HEK293 (cell line): ENCODE measurements at regions not wholly inside any gene's neighbourhood (a gene's known extent, or its start where the extent isn't known, plus 50 kb on each side); places are given as distances from the start of the nearest gene placed in this dataset.

Experiments used
- CTCF ChIA-PET: fragments of 350-600 bp; formaldehyde crosslinking; extraction: SDS; loops from one replicate; lab custom pipeline; 2021; ENCODE audit warnings: antibody characterized with exemption; lab: Yijun Ruan, JAX
- POLR2A ChIA-PET: fragments of 300-600 bp; formaldehyde crosslinking; extraction: SDS; loops from one replicate; lab custom pipeline; 2020; ENCODE audit warnings: antibody characterized with exemption, inconsistent platforms; lab: Yijun Ruan, JAX
- H3K27ac ChIP-seq: fragments of 200-500 bp; sonication (Bioruptor generic); 2 replicates; pipeline ENCODE4 v1.5.1; 2014; ENCODE audit warnings: low read depth, low read length, control low read depth, inconsistent platforms; ENCODE audit errors: extremely low read depth
- H3K36me3 ChIP-seq, 2 experiments: fragments of 200-500 bp in 1 of 2; sonication (Bioruptor generic) in 1 of 2; 1 replicate in 1 of 2; 2 replicates in 1 of 2; pipeline ENCODE4 v1.5.1; 2014 to 2017; ENCODE audit warnings: inconsistent platforms in 2 of 2, low read length in 2 of 2; ENCODE audit not compliant: control insufficient read depth in 2 of 2, insufficient read depth in 1 of 2
- H3K4me1 ChIP-seq: fragments of 200-500 bp; sonication (Bioruptor generic); 2 replicates; pipeline ENCODE4 v1.5.1; 2014; ENCODE audit warnings: mild to moderate bottlenecking, low read length, inconsistent platforms; ENCODE audit not compliant: control insufficient read depth, insufficient read depth
- H3K4me3 ChIP-seq: 2 replicates; pipeline ENCODE4 v1.5.1; 2011; ENCODE audit warnings: low read depth, mild to moderate bottlenecking, control low read depth, low read length, moderate library complexity
- H3K9me3 ChIP-seq: fragments of 200-500 bp; sonication (Bioruptor generic); 2 replicates; pipeline ENCODE4 v1.5.1; 2014; ENCODE audit warnings: low read depth, low read length, inconsistent platforms; ENCODE audit not compliant: control insufficient read depth, insufficient read depth
- GLIS2 ChIP-seq: fragments of 450-650 bp; formaldehyde crosslinking; IDR thresholded peaks from 2 replicates; pipeline ENCODE4 v1.5.1; 2016; ENCODE audit warnings: missing biosample characterization, missing genetic modification characterization
- HOXD13 ChIP-seq: sonication (generic); formaldehyde crosslinking; IDR thresholded peaks from 2 replicates; pipeline ENCODE4 v1.8.0; 2022; ENCODE audit warnings: missing genetic modification reagents, borderline replicate concordance
- KLF8 ChIP-seq: fragments of 450-650 bp; formaldehyde crosslinking; IDR thresholded peaks from 2 replicates; pipeline ENCODE4 v1.5.1; 2016; ENCODE audit warnings: missing biosample characterization, missing genetic modification characterization
- REPIN1 ChIP-seq: fragments of 450-650 bp; formaldehyde crosslinking; IDR thresholded peaks from 2 replicates; pipeline ENCODE4 v1.5.1; 2017; ENCODE audit warnings: missing biosample characterization, missing genetic modification characterization, low read depth
- SP2 ChIP-seq: fragments of 450-650 bp; formaldehyde crosslinking; IDR thresholded peaks from 2 replicates; pipeline ENCODE4 v1.5.1; 2016; ENCODE audit warnings: missing biosample characterization, missing genetic modification characterization
- ZBTB10 ChIP-seq: fragments of 450-650 bp; formaldehyde crosslinking; IDR thresholded peaks from 2 replicates; pipeline ENCODE4 v1.5.1; 2016; ENCODE audit warnings: missing biosample characterization, missing genetic modification characterization
- ZBTB17 ChIP-seq: fragments of 450-650 bp; formaldehyde crosslinking; IDR thresholded peaks from 2 replicates; pipeline ENCODE4 v1.5.1; 2016; ENCODE audit warnings: missing biosample characterization, missing genetic modification characterization
- ZBTB26 ChIP-seq: fragments of 450-650 bp; formaldehyde crosslinking; optimal IDR thresholded peaks from 2 replicates; pipeline ENCODE3; 2016; ENCODE audit warnings: missing biosample characterization, mild to moderate bottlenecking, missing genetic modification characterization
- ZNF112 ChIP-seq: fragments of 450-650 bp; formaldehyde crosslinking; IDR thresholded peaks from 2 replicates; pipeline ENCODE4 v1.5.0; 2017; ENCODE audit warnings: missing biosample characterization, missing genetic modification characterization
- ZNF157 ChIP-seq: fragments of 450-650 bp; formaldehyde crosslinking; IDR thresholded peaks from 2 replicates; pipeline ENCODE4 v1.5.1; 2016; ENCODE audit warnings: missing biosample characterization, missing genetic modification characterization
- ZNF16 ChIP-seq: fragments of 450-650 bp; formaldehyde crosslinking; IDR thresholded peaks from 2 replicates; pipeline ENCODE4 v1.5.1; 2016; ENCODE audit warnings: low read depth, missing biosample characterization, missing genetic modification characterization
- ZNF223 ChIP-seq: fragments of 450-650 bp; formaldehyde crosslinking; IDR thresholded peaks from 2 replicates; pipeline ENCODE4 v1.5.1; 2016; ENCODE audit warnings: missing biosample characterization, missing genetic modification characterization
- ZNF311 ChIP-seq: fragments of 450-650 bp; formaldehyde crosslinking; IDR thresholded peaks from 2 replicates; pipeline ENCODE4 v1.5.1; 2017; ENCODE audit warnings: missing biosample characterization, missing genetic modification characterization, borderline replicate concordance
- ZNF341 ChIP-seq: fragments of 450-650 bp; formaldehyde crosslinking; IDR thresholded peaks from 2 replicates; pipeline ENCODE4; 2016; ENCODE audit warnings: low read depth, missing biosample characterization, missing genetic modification characterization
- ZNF404 ChIP-seq: fragments of 450-650 bp; formaldehyde crosslinking; IDR thresholded peaks from 2 replicates; pipeline ENCODE4 v1.5.1; 2017; ENCODE audit warnings: missing biosample characterization, missing genetic modification characterization
- ZNF426 ChIP-seq: fragments of 450-650 bp; formaldehyde crosslinking; IDR thresholded peaks from 2 replicates; pipeline ENCODE4 v1.5.1; 2017; ENCODE audit warnings: missing biosample characterization, missing genetic modification characterization, mild to moderate bottlenecking, inconsistent platforms, moderate library complexity
- ZNF510 ChIP-seq: fragments of 450-650 bp; formaldehyde crosslinking; IDR thresholded peaks from 2 replicates; pipeline ENCODE4 v1.5.1; 2018; ENCODE audit warnings: mild to moderate bottlenecking, missing genetic modification characterization, missing biosample characterization; ENCODE audit not compliant: insufficient replicate concordance
- ZNF530 ChIP-seq: fragments of 450-650 bp; formaldehyde crosslinking; IDR thresholded peaks from 2 replicates; pipeline ENCODE4 v1.5.1; 2016; ENCODE audit warnings: low read depth, missing biosample characterization, missing genetic modification characterization
- ZNF585B ChIP-seq: fragments of 450-650 bp; formaldehyde crosslinking; IDR thresholded peaks from 2 replicates; pipeline ENCODE4 v1.5.1; 2016; ENCODE audit warnings: missing biosample characterization, missing genetic modification characterization
- ZNF660 ChIP-seq: fragments of 450-650 bp; IDR thresholded peaks from 2 replicates; pipeline ENCODE4 v1.5.1; 2018; ENCODE audit warnings: missing biosample characterization, mild to moderate bottlenecking, missing genetic modification characterization
- ZNF776 ChIP-seq: fragments of 450-650 bp; formaldehyde crosslinking; IDR thresholded peaks from 2 replicates; pipeline ENCODE4 v1.5.0; 2017; ENCODE audit warnings: missing biosample characterization, missing genetic modification characterization, borderline replicate concordance
- ZXDB ChIP-seq: fragments of 450-650 bp; formaldehyde crosslinking; IDR thresholded peaks from 2 replicates; pipeline ENCODE4 v1.5.1; 2016; ENCODE audit warnings: missing biosample characterization, missing genetic modification characterization

GRCh38 chr12:9347328-9348127 is 139.3 kb upstream of the PZP start:
- no peaks in the 10 kb centered on the region for H3K4me1 ChIP-seq
- ChIA-PET POLR2A (no interaction called here), CTCF (no interaction called here)
- no peak for TF ChIP-seq ZNF585B
- TF ChIP-seq ZNF776 (tag by site-specific recombination): no peak
- TF ChIP-seq REPIN1 (tag by site-specific recombination): no peak
- TF ChIP-seq ZNF426 (tag by site-specific recombination): no peak
- no peak for TF ChIP-seq HOXD13 (CRISPR knock-in tag)
- TF ChIP-seq ZXDB (tag by site-specific recombination): no peak
- TF ChIP-seq ZNF404 (tag by site-specific recombination): no peak
- H3K4me3 ChIP-seq: no peak overlapping the region
- H3K27ac ChIP-seq: no peak overlapping the region
- no peaks in the 10 kb centered on the region for H3K9me3 ChIP-seq
- H3K36me3 ChIP-seq: no peaks in the 10 kb centered on the region

- Histone ChIP-seq H3K4me3 (no peak overlapping the region), H3K36me3 (no peaks in the 10 kb centered on the region), H3K4me1 (no peaks in the 10 kb centered on the region), H3K27ac (no peak overlapping the region), H3K9me3 (no peaks in the 10 kb centered on the region)
- no peak for TF ChIP-seq ZBTB17 (tag by site-specific recombination)
- ChIA-PET CTCF (no interaction called here), POLR2A (no interaction called here)
These were observed 138.7 kb upstream of the PZP start for GRCh38 chr12:9346866-9347327.

- ChIA-PET CTCF (interaction anchor here (5.9 kb wide), 1 partner anchor 14 kb away, joined by 50 read pairs; no protein-coding TSS in a partner anchor), POLR2A (no interaction called here)
- Histone ChIP-seq H3K9me3 (no peaks in the 10 kb centered on the region), H3K27ac (no peak overlapping the region), H3K36me3 (no peaks in the 10 kb centered on the region), H3K4me1 (no peaks in the 10 kb centered on the region), H3K4me3 (no peak overlapping the region)
- no peak for TF ChIP-seq ZNF223
- no peak for TF ChIP-seq ZNF16 (tag by site-specific recombination)
- no peak for TF ChIP-seq ZNF112 (tag by site-specific recombination)
- no peak for TF ChIP-seq ZBTB26 (tag by site-specific recombination)
- no peak for TF ChIP-seq ZNF341 (tag by site-specific recombination)
- TF ChIP-seq ZNF530 (tag by site-specific recombination): no peak
These were observed 137.0 kb upstream of the PZP start for GRCh38 chr12:9345171-9345570.

- TF ChIP-seq ZNF311 (tag by site-specific recombination) (no peak), ZBTB10 (tag by site-specific recombination) (no peak), GLIS2 (no peak), ZNF157 (tag by site-specific recombination) (no peak), SP2 (tag by site-specific recombination) (no peak), ZNF660 (tag by site-specific recombination) (no peak), KLF8 (tag by site-specific recombination) (no peak), ZNF510 (tag by site-specific recombination) (no peak)
- Histone ChIP-seq H3K4me3 (no peak overlapping the region), H3K4me1 (no peaks in the 10 kb centered on the region), H3K27ac (no peak overlapping the region), H3K9me3 (no peaks in the 10 kb centered on the region), H3K36me3 (no peaks in the 10 kb centered on the region)
- CTCF ChIA-PET: interaction anchor here (5.9 kb wide), 1 partner anchor 14 kb away, joined by 50 read pairs; no protein-coding TSS in a partner anchor
- POLR2A ChIA-PET: no interaction called here
These were observed 136.3 kb upstream of the PZP start for GRCh38 chr12:9344541-9344940.
